ENCODE measurements at regions not wholly inside any gene's neighbourhood (a gene's known extent, or its start where the extent isn't known, plus 50 kb on each side); places are given as distances from the start of the nearest gene placed in this dataset.

- DNase-seq: no peak
Measured at GRCh38 chr7:136665878-136666509, 202.5 kb upstream of the CHRM2 start.

- DNase-seq: no peak
Measured at GRCh38 chr7:136664537-136664936, 203.9 kb upstream of the CHRM2 start.

DNA sequence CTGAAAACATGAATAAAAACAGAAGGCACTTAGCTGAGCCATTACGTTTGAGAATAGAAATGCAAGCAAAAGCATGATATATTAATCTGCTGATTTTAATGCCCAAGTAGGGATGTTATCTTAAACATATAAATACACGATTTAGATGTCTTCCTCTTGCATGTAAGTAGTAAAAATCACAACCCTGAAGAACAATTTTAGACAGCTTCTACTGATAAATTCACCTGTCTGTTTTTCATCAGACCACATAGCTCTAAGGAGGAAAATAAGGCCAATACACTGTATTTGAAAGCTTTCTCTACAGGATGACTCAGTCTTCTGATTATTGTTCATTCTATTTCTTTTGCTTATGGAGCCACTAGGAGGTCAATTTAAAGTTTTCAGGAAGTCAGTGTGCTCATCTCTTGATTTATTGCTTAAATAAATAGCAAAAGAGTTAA is 210.9 kb upstream of the CHRM2 start:
- DNase-seq: peak; percentile 45

DNA sequence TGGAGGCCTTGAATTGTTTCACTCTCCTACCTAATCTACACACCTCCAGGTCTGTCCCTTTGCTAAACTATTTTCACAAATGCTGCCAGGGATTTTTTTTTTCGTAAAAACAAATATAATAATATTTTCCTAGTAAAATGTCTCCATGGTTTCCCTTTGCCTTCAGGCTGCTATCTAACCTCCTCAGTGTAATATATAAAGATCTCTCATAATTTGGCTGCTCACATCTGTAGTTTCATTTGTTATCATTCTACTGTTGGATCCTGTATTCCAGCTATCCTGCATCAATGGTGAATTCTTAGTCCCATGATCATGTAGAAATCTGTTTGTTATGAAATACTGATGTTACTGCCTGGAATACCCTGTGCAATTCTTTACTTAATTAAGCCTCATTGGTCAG is 211.9 kb upstream of the CHRM2 start:
- no peak for DNase-seq

DNA sequence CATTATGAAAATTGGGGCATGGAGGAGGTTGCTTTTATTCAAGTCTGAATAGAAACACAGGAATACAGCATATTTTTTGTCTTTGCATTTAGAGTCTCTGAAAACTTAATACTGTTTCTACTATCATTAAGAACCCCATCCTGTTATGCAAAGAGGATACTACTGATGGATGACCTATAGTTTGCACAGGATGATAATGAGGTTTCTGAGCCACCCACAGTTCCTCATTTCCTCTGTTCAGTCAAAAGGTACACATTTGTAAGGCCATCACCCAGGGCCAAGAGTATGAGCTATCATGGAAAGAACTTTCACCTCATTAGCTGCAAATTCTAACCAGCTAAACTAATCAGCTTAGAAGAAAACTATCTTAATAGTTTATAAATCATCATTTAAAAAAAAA is 213.0 kb upstream of the CHRM2 start:
- no peak for DNase-seq

GRCh38 chr7:136654406-136654805 is 214.0 kb upstream of the CHRM2 start:
- peak; percentile 73 for DNase-seq

GRCh38 chr7:136652635-136653370 is 215.6 kb upstream of the CHRM2 start:
- peak; percentile 77 for DNase-seq

DNA sequence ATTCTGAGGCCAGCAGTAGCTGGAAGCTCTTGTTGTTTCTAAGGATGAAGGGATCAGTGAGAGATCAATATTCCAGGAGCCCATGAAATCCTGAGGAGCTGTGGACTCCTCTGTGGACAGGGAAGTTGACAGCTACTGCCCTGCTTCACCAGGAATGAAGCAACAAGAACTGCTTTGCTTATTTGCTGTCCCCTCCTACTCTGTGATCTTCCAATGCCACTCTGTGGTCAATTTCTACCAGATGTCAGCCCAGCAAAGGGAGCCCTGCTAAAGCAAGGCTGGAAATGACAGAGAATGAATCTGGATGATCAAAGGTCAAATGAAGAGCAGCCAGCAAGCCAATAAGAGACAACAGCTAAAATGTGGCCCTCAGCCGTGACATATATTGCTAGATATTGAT is 227.5 kb upstream of the CHRM2 start:
- no peak for DNase-seq

- peak; percentile 25 for DNase-seq
Measured at GRCh38 chr7:136637813-136638212, 230.6 kb upstream of the CHRM2 start.

- DNase-seq: no peak
Measured at GRCh38 chr7:136635751-136636150, 232.7 kb upstream of the CHRM2 start.

DNA sequence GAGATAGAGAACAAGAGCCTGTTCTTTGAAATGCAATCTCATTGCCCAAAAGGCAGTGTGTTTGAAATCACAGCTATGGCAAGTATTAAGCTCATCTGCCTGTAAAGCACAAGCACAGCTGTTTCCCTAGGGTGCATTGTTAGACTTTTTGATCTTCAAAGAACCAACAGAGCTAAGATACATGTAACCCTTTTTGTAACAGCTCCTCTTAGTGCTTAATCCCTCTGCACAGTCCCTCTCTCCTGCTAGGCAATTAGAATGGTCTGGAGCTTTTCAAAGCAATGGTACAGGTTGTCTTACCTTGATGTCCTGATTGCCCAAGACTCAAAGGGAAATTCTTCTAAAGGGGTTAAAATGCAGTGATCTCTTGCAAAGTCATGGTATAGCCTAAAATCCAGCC is 249.6 kb upstream of the CHRM2 start:
- no peak for DNase-seq

DNA sequence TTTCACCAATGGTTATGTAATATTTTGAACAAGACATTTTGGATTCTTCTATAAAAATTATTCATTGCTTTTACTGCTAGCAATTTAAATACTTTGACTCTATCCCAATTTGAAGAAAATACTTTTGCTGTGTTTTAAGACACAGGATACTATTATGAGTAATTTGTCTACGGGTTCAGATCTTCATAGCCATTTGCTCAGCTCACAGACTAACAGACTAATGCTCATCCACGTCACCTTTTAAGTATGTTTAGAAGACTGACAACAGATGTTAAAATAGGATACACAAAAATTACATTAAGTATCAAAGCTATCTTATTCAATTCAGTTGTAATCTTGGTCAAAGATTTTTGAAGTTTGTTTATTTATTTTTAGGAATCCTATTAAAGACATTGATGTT is 251.3 kb upstream of the CHRM2 start:
- peak; percentile 8 for DNase-seq

DNA sequence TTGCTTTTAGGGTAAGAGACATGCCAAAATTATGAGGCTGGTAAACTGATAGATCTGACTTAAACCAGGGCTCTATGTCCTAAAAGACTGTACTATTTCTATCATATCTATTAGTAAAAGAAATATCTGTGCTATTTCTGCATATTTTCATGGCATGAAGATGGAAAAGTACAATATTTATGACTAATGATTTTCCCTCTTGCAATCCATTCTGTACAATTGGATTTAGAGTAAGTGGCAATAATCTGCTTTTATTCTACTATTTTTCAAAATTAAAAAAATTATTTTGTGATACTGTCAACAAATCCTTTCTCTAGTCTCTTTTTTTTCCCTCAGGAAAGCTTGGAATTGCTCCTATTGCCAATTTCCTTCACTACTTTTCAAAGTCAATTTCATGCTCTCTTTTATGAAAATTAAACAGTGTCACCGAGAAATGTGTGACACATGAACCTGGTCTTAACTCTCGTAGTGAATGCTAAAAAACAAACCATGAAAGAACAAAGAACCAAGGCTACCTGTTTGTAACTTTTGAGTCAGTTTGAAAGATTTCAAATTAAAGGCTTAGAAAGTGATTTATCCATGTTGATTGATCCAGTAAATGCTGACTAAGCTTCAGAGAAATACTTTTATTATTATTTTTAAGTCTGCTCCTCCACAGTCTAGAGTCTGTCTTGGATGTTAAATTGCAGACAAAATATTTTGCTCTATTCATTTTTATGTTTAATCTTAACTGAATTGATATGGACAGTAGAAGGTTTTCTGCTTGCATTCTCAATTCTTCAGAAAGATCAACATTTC is 262.7 kb upstream of the CHRM2 start:
- DNase-seq: no peak

DNA sequence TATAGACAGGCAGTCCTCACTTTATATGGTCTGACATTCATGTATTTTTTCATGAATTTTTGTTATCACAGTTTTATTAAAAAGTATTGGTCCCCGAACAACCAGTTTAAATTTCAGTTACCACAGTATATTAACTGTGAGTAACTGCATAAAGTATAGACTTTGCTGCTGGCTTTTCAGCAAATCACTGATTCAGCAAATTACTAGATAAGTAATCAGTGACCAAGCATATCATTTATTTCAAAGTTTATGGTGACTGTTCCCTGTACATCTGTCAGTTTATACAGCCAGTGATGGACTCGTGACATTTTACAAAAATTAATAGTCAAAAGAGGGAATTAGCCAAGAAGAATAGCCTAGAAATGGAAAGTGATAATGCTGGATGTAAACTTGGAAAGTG is 266.7 kb upstream of the CHRM2 start:
- DNase-seq: no peak

DNA sequence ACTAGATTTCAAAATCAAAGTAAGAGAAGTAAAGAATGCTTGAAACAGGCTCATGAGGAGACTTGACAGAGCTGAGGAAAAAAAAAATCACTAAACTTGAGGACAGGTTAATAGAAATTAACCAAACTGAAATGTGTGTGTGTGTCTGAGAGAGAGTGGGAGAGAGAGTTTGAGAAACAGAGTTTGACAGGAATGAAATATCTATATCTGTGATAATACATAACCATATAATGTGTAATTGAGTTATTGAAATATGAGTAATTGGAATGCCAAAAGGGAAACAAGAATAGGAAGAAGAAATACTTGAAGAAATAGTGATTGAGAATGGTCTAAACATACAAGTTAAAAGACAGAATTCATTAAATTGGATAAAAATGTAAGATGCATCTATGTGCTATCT is 268.0 kb upstream of the CHRM2 start:
- DNase-seq: no peak

DNA sequence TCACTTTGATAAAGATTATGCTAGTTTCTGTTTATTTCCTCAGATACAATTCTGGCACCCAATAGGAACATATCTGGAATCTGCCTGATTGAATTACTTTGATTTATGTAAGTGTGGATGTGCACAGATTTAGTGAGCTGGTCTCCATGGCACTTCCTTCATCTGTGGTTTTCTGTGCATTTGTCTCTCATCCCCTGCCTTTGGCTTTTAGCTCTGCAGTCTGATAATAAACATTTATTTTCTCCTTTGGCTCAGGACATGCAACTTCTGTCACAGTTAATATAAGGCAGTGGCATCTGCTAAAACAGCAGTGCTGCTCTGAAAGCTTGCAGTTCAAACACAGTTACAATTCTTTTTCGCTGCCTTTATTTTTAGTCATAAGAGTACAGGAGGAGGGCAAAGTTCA is 273.7 kb upstream of the CHRM2 start:
- no peak for DNase-seq

DNA sequence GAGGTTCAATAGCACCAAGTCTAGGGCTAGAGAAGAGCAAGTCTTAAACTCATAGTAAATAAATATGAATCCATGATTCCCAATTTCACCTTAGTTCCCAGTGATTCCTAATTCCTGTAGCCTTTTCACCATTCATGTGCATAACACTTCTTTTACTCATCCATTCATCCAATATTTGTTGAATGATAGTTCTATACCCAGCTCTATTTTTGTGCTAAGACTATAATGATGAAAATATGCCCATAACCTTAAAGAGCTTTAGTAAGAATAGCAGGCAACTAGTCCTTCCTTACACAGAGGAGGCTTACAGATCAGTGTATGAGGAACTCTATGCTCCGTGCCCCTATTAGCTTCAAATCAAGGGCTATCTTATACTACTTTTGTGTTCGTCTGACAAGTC is 280.2 kb upstream of the CHRM2 start:
- DNase-seq: peak; percentile 54

DNA sequence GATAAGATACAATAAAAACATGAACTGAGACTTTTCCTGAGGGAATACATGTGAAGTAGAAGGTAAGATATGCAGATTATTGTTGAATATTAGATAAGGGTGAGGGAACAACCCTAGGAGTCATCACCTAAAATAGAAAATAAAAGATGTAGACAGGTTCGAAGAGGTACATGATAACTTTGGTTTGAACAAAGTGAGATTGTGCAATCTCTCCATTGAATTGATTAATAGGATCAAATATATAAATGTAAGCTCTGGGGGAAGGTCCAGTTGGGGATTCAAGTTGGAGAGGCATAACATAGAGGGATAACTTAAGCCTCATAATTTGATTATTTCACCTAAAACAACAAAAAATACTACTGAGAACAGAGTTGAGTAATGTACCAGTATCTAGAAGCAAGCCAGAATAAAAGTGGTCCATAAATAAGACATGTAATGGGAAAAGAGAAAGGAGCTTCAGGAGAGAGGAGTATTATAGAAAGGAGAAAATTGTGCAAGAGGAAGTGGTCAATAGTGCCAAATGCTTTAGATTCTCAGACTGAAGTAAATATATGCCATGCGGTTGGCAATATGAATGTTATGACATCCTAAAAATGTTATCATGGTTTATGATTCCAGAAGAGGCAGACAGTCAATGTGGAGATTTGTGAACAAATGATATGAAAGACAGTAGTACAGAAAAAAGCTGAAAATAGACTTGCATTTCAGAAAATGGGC is 282.3 kb upstream of the CHRM2 start:
- DNase-seq: peak; percentile 37

DNA sequence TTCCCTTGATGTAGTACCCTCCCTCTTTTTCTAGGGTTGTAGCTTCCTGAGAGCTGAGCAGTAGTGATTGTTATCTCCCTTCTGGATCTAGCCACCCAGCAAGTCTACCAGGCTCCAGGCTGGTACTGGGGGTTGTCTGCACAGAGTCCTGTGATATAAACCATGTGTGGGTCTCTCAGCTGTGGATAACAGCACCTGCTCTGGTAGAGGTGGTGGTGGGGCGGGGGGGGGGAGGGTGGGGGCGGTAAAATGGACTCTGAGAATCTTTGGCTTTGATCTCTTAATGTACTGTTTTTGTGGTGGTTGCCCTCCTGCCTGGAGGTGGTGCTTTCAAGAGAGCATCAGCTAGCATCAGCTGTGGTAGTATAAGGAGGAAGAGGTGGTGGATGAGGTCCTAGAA is 302.0 kb upstream of the CHRM2 start:
- DNase-seq: no peak

- DNase-seq: no peak
Measured at GRCh38 chr7:136555933-136556332, 312.5 kb upstream of the CHRM2 start.

DNA sequence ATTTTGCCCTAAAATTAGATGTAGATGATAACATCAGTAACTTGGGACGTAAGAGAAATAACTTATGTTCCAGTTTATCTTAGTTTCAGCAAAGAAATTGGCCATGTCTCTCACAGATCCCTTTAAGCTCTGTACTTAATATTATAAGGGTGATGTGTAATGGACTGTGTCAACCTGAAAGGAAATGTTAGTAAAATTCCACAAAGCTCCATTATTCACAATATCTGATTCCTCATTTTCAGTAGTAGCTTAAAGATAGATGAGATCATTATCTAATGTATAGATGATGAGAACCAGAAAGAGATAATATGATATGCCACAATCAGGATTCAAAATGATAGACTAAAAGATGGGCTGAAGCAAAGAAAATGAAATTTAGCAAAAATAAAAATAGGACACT is 316.8 kb upstream of the CHRM2 start:
- no peak for DNase-seq

GRCh38 chr7:136549756-136550155 is 318.7 kb upstream of the CHRM2 start:
- DNase-seq: no peak

- DNase-seq: peak; percentile 2
Measured at GRCh38 chr7:136533732-136534131, 334.7 kb upstream of the CHRM2 start.
